ENCODE measurements at regions not wholly inside any gene's neighbourhood (a gene's known extent, or its start where the extent isn't known, plus 50 kb on each side); places are given as distances from the start of the nearest gene placed in this dataset.

DNA sequence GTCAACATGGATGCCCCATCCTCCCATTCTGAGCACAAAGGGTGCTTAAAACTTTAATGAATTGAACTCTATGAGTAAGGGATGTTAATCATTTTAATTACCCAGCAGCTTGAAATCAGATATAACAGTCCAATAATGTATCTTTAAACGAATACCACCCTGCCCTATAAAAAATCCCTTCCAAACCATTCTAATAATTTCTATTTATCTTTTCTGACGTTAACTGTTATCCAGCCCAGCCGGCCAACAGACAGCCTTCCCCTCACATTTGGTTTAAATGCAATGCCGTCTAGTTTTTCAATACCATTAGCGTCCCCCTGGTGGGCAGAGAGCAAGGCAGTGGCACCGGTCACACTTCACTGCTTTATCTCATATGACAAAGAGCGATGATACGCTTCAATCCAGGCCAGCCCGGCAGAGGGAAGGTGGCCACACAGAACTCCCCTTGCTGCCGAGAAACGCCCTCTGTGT is 402.2 kb upstream of the ZNF507 start:
- TF ChIP-seq, protein P1, sequence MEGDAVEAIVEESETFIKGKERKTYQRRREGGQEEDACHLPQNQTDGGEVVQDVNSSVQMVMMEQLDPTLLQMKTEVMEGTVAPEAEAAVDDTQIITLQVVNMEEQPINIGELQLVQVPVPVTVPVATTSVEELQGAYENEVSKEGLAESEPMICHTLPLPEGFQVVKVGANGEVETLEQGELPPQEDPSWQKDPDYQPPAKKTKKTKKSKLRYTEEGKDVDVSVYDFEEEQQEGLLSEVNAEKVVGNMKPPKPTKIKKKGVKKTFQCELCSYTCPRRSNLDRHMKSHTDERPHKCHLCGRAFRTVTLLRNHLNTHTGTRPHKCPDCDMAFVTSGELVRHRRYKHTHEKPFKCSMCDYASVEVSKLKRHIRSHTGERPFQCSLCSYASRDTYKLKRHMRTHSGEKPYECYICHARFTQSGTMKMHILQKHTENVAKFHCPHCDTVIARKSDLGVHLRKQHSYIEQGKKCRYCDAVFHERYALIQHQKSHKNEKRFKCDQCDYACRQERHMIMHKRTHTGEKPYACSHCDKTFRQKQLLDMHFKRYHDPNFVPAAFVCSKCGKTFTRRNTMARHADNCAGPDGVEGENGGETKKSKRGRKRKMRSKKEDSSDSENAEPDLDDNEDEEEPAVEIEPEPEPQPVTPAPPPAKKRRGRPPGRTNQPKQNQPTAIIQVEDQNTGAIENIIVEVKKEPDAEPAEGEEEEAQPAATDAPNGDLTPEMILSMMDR (IDR thresholded peaks at IDR 0.05) = no peak
- TF ChIP-seq POLR2A (IDR thresholded peaks at IDR 0.05) (no peak), POLR2AphosphoS5 (IDR thresholded peaks at IDR 0.05) (no peak), EP300 (IDR thresholded peaks at IDR 0.05) (no peak)

All from upper lobe of left lung (tissue), 4 donors.